C4-2B (cell line): ENCODE measurements at regions not wholly inside any gene's neighbourhood (a gene's known extent, or its start where the extent isn't known, plus 50 kb on each side); places are given as distances from the start of the nearest gene placed in this dataset.

Source experiments
- CTCF ChIP-seq: fragments of 450-650 bp; conservative IDR thresholded peaks from 2 replicates; pipeline ENCODE4 v1.5.1; 2017; ENCODE audit warnings: mild to moderate bottlenecking
- ZFX ChIP-seq: fragments of 450-650 bp; IDR thresholded peaks from 2 replicates; pipeline ENCODE4 v1.6.1; 2017

- TF ChIP-seq CTCF (no peak), ZFX (no peak)
These were observed 207.0 kb upstream of the SAMSN1 start for GRCh38 chr21:14753069-14753465.
